ENCODE measurements at regions not wholly inside any gene's neighbourhood (a gene's known extent, or its start where the extent isn't known, plus 50 kb on each side); places are given as distances from the start of the nearest gene placed in this dataset.

DNA sequence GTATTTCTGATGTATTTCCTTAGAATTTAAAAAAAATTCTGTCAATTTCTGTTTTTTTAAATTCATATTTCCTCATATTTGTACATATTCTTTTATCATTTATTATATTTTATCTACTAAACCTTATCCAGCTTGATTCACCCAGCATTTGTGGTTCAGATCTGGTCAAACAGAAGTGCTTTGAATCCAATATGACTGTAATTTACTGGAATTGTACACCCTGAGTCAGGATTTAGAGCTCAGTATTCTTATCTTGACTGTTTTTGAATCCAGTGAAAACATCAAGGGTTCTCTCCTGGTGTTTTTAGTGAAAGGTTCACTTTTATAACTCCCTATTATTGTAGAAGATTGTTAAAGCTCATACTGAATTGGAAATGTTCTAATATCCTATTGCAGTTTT, 1077.0 kb upstream of the NCAM2 start:
- no peak for TF ChIP-seq RFX5 (IDR thresholded peaks at IDR 0.05; ENCODE audit: low read depth, low read length)
- no peak for TF ChIP-seq SMARCA5 (IDR thresholded peaks at IDR 0.05)
- TF ChIP-seq, protein P1, sequence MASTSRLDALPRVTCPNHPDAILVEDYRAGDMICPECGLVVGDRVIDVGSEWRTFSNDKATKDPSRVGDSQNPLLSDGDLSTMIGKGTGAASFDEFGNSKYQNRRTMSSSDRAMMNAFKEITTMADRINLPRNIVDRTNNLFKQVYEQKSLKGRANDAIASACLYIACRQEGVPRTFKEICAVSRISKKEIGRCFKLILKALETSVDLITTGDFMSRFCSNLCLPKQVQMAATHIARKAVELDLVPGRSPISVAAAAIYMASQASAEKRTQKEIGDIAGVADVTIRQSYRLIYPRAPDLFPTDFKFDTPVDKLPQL (IDR thresholded peaks at IDR 0.05; ENCODE audit: extremely low read depth, insufficient read length): no peak
- no peak for TF ChIP-seq CBX5 (IDR thresholded peaks at IDR 0.05; ENCODE audit: borderline replicate concordance, low read depth)
- TF ChIP-seq BRD4 (IDR thresholded peaks at IDR 0.05): no peak
- no peak for TF ChIP-seq RFX7 (CRISPR knock-in tag; IDR thresholded peaks at IDR 0.05)
- no peak for TF ChIP-seq ZFX (CRISPR knock-in tag; IDR thresholded peaks at IDR 0.05)
- no peak for TF ChIP-seq PCBP1 (IDR thresholded peaks at IDR 0.05; ENCODE audit: low read depth, low read length, poor library complexity, severe bottlenecking)
- TF ChIP-seq JUND (IDR thresholded peaks at IDR 0.05; ENCODE audit: borderline replicate concordance, low read depth, low read length): no peak
- no peak for TF ChIP-seq JUND (tag; IDR thresholded peaks at IDR 0.05; ENCODE audit: borderline replicate concordance, low read depth, low read length)
- TF ChIP-seq, protein P2, sequence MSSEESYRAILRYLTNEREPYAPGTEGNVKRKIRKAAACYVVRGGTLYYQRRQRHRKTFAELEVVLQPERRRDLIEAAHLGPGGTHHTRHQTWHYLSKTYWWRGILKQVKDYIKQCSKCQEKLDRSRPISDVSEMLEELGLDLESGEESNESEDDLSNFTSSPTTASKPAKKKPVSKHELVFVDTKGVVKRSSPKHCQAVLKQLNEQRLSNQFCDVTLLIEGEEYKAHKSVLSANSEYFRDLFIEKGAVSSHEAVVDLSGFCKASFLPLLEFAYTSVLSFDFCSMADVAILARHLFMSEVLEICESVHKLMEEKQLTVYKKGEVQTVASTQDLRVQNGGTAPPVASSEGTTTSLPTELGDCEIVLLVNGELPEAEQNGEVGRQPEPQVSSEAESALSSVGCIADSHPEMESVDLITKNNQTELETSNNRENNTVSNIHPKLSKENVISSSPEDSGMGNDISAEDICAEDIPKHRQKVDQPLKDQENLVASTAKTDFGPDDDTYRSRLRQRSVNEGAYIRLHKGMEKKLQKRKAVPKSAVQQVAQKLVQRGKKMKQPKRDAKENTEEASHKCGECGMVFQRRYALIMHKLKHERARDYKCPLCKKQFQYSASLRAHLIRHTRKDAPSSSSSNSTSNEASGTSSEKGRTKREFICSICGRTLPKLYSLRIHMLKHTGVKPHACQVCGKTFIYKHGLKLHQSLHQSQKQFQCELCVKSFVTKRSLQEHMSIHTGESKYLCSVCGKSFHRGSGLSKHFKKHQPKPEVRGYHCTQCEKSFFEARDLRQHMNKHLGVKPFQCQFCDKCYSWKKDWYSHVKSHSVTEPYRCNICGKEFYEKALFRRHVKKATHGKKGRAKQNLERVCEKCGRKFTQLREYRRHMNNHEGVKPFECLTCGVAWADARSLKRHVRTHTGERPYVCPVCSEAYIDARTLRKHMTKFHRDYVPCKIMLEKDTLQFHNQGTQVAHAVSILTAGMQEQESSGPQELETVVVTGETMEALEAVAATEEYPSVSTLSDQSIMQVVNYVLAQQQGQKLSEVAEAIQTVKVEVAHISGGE (CRISPR knock-in tag; IDR thresholded peaks at IDR 0.05): no peak
- no peak for TF ChIP-seq NFE2L1 (tag; IDR thresholded peaks at IDR 0.05; ENCODE audit: borderline replicate concordance, low read depth)
- TF ChIP-seq, protein P3, sequence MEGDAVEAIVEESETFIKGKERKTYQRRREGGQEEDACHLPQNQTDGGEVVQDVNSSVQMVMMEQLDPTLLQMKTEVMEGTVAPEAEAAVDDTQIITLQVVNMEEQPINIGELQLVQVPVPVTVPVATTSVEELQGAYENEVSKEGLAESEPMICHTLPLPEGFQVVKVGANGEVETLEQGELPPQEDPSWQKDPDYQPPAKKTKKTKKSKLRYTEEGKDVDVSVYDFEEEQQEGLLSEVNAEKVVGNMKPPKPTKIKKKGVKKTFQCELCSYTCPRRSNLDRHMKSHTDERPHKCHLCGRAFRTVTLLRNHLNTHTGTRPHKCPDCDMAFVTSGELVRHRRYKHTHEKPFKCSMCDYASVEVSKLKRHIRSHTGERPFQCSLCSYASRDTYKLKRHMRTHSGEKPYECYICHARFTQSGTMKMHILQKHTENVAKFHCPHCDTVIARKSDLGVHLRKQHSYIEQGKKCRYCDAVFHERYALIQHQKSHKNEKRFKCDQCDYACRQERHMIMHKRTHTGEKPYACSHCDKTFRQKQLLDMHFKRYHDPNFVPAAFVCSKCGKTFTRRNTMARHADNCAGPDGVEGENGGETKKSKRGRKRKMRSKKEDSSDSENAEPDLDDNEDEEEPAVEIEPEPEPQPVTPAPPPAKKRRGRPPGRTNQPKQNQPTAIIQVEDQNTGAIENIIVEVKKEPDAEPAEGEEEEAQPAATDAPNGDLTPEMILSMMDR (IDR thresholded peaks at IDR 0.05 in 2 of 3, conservative IDR thresholded peaks at IDR 0.05 in 1 of 3; ENCODE audit: insufficient read depth in 2 of 3, low read depth in 1 of 3, low read length in 3 of 3): no peak
- no peak for TF ChIP-seq ZNF551 (CRISPR knock-in tag; IDR thresholded peaks at IDR 0.05)
- TF ChIP-seq FOXA1 (IDR thresholded peaks at IDR 0.05; ENCODE audit: borderline replicate concordance): no peak

Data from K562 (cell line).